Muscle layer of duodenum (tissue), 2 donors: ENCODE measurements at regions not wholly inside any gene's neighbourhood (a gene's known extent, or its start where the extent isn't known, plus 50 kb on each side); places are given as distances from the start of the nearest gene placed in this dataset.

Experiments
- H3K27ac ChIP-seq: one replicate; pipeline ENCODE4 v1.7.0; 2013; ENCODE audit warnings: mild to moderate bottlenecking, low read length
- H3K27me3 ChIP-seq: one replicate; pipeline ENCODE4 v1.7.0; 2013; ENCODE audit warnings: low read depth, mild to moderate bottlenecking, control low read depth, low read length
- H3K36me3 ChIP-seq, 2 donors: one replicate each; pipeline ENCODE4 v1.7.0; 2013; ENCODE audit warnings: low read length in 2 of 2, control low read depth in 1 of 2, mild to moderate bottlenecking in 1 of 2; ENCODE audit not compliant: insufficient read depth in 2 of 2, control insufficient read depth in 1 of 2
- H3K4me1 ChIP-seq, 2 donors: one replicate each; pipeline ENCODE4 v1.7.0; 2013; ENCODE audit warnings: low read length in 2 of 2, mild to moderate bottlenecking in 2 of 2, control low read depth in 1 of 2, moderate library complexity in 1 of 2; ENCODE audit not compliant: insufficient read depth in 2 of 2, control insufficient read depth in 1 of 2
- H3K4me3 ChIP-seq, 2 donors: one replicate each; pipeline ENCODE4 v1.7.0; 2013; ENCODE audit warnings: low read length in 2 of 2, low read depth in 1 of 2, mild to moderate bottlenecking in 1 of 2
- H3K9me3 ChIP-seq, 2 donors: one replicate each; pipeline ENCODE4 v1.7.0; 2013; ENCODE audit warnings: low read length in 2 of 2, control low read depth in 1 of 2, mild to moderate bottlenecking in 1 of 2; ENCODE audit not compliant: control insufficient read depth in 1 of 2
- donor health status: healthy.

DNA sequence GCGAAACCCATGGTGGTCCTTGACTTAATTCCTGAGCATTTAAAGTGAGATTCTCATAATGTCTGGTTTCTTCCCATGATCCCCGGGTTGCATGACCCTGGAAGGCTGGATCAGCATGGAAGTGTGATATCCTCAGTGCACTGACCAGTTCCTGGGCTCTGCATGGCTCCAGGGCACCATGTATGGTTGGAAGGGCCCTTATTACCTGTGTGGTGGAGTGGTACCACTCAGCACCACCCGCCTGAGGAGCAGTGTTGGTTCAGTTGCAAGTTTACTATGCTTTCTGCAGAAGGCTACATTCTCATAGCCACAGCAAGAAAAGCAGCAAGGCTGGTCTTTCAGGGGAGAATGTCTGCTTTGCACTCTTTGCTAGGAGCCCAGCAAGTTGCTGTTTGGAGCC lies 325.7 kb upstream of the MKI67 start:
- H3K36me3 ChIP-seq = no peaks in the 10 kb centered on the region
- no peak overlapping the region for H3K27ac ChIP-seq
- no peaks in the 10 kb centered on the region for H3K27me3 ChIP-seq
- no peaks in the 10 kb centered on the region for H3K9me3 ChIP-seq
- no peak overlapping the region for H3K4me3 ChIP-seq
- no peaks in the 10 kb centered on the region for H3K4me1 ChIP-seq

DNA sequence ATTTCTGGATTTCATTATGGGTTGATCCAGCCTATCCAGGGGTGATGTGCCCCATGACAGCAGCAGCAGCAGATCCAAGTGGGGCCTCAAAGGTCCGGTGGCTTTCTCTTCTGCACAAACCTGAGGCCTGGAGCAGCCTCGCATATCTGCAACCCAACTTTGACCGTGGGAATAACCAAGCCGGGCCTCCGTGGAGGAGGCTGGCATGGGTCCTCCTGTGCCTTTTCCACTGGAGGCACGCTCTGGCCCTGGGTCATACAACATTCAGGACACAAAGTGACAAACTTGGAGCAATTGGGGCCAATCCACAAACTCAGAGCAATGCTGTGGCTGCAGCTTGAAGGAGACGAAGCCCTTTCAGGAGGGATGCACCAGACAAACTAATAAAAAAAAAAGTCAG lies 330.0 kb upstream of the MKI67 start:
- Histone ChIP-seq H3K4me1 (no peaks in the 10 kb centered on the region), H3K27me3 (no peaks in the 10 kb centered on the region), H3K9me3 (peaks cover 0 to 4% of the 10 kb centered on the region in 2 donors), H3K4me3 (no peak overlapping the region), H3K27ac (no peak overlapping the region), H3K36me3 (no peaks in the 10 kb centered on the region)

DNA sequence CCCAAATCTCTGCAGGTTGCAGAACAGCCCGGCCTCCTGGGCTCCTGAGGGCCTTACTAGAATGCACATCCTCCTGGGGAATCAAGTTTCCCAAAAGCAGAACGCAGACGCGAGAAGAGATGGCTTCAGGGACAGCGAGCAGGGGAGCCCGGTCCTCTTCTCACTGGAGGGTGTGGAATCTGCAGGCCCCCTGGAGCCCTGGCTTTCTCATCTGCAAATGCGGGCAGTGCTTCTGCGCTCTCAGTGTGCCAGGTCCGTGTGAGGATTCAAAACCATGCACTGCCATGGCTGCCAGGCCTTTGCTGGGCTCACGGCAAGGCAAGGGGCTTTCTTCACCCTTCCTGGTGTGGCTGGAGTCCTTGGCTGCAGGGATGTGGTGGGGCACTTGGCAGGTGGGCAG lies 330.9 kb upstream of the MKI67 start:
- Histone ChIP-seq H3K9me3 (peaks cover 0 to 4% of the 10 kb centered on the region in 2 donors), H3K27me3 (no peaks in the 10 kb centered on the region), H3K4me1 (no peaks in the 10 kb centered on the region), H3K4me3 (no peak overlapping the region), H3K27ac (no peak overlapping the region), H3K36me3 (no peaks in the 10 kb centered on the region)

DNA sequence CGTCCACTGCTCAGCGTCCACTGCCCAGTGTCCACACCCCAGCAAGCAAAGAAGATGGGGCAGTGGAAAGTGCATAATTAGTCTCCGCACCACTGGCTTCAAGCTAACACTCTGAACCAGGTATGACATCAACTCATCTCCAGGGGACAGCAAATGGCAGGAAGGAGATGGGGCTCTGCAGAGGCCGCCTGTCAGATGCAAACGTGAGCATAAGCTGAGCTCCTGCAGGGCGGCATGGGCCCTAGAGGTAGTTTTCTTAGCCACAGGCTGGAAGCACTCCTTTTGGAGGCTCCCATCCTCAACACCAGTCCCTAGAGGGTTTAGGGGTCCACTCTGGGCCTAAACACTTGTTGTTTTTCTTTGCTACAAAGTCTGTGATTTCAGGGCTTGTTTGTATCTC lies 335.8 kb upstream of the MKI67 start:
- peaks cover 0 to 7% of the 10 kb centered on the region in 2 donors for H3K9me3 ChIP-seq
- H3K27me3 ChIP-seq = no peaks in the 10 kb centered on the region
- H3K27ac ChIP-seq = no peak overlapping the region
- H3K4me1 ChIP-seq = no peaks in the 10 kb centered on the region
- no peak overlapping the region for H3K4me3 ChIP-seq
- H3K36me3 ChIP-seq = no peaks in the 10 kb centered on the region

DNA sequence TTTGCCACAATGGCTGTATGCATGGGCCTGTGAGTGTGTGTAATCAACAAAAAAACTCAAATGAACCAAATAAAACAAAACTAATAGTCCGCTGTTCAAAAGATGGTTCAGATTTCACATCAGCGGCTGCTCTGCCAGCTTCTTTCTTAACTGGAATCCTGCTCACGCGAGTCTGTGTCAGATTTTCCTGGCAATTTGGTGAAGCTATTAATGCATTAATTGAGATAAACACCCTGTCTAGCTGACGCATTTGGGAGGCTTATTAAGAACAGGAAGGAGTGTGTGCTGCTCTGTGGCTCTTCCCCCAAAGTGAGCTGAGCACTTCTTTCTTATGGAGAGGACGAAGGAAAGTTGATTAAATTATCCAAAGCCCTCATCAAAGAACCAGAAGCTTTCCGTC lies 336.6 kb upstream of the MKI67 start:
- H3K9me3 ChIP-seq = peaks cover 0 to 3% of the 10 kb centered on the region in 2 donors
- no peak overlapping the region for H3K4me3 ChIP-seq

DNA sequence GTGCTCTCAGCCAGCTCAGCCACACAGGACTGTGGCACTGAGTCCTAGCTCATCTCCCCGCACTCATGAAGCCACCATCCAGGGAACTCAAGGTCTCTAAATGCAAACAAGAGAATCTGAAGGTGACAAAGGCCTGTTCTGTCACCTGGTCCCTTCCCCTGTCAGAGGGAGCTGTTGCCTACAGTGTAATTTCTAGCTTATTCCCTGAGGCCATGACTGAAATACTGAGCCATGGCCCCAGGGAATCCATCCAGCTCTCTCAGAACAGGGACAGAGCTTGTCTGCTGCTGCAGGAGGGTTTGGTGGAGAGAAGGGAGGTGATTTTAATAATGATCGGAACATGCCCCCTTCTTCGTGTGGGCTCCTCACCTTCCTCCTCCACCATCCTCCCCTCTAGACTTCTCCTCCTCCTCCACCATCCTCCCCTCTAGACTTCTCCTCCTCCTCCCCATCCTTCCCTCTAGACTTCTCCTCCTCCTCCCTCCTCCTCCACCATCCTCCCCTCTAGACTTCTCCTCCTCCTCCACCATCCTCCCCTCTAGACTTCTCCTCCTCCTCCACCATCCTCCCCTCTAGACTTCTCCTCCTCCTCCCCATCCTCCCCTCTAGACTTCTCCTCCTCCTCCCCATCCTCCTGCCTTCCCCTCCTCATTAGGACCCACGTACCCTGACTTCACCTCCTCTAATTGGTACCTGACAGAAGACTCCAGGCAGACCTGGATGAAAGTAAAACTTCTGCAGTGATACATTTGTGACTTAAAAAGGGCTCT lies 338.0 kb upstream of the MKI67 start:
- no peaks in the 10 kb centered on the region for H3K36me3 ChIP-seq
- peaks cover 0 to 3% of the 10 kb centered on the region in 2 donors for H3K9me3 ChIP-seq
- no peak overlapping the region for H3K4me3 ChIP-seq
- H3K27me3 ChIP-seq = no peaks in the 10 kb centered on the region
- no peak overlapping the region for H3K27ac ChIP-seq
- H3K4me1 ChIP-seq = no peaks in the 10 kb centered on the region

More for the DNA sequence above, 336.6 kb upstream of the MKI67 start:
- H3K4me1 ChIP-seq = no peaks in the 10 kb centered on the region
- H3K27me3 ChIP-seq = no peaks in the 10 kb centered on the region
- H3K36me3 ChIP-seq = no peaks in the 10 kb centered on the region
- no peak overlapping the region for H3K27ac ChIP-seq

DNA sequence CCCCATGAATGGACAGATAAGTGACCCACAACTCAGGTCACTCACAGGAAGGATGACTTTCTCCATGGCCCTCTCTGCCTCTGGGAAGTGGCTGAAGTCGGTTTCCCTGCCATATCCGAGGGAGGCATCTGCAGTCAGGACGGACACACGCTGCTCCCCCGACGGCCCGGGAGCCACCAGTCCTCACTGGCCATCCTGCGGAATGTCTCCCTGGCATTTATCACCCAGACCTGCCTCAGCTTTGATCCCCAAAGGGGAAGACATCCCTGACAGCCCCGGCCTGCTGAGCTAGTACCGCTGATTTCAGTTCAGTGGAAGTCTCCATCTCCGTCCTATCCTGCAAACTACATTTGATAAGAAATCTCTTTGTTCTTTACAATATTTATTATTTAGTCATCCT lies 339.5 kb upstream of the MKI67 start:
- Histone ChIP-seq H3K9me3 (peaks cover 0 to 3% of the 10 kb centered on the region in 2 donors), H3K4me1 (no peaks in the 10 kb centered on the region), H3K4me3 (no peak overlapping the region), H3K27me3 (no peaks in the 10 kb centered on the region), H3K36me3 (no peaks in the 10 kb centered on the region), H3K27ac (no peak overlapping the region)

DNA sequence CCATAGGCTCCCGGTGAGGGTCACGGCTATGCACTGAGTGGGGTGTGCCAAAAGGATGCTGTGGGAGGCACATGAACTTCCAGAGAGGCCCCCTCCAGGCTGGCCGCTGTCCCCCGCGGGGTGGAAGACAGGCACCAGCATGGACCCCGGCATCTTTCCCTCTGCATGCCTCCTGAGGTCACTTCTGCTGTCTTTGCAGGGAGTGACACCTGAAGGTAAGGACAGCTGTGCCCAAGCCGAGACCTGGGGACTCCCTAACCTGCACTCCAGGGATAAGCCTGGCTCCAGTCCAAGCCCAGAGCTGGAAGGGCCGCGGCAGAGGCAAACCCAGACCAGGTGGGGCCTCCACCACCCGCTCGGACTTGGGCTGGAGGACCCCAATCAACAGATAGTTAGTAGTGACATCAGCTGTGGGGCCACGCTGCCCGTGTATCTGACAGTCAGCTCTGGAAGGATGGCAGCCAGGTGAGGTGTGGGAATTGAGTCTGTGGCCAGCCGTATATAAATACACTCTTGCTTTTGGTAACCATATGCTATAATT lies 340.7 kb upstream of the MKI67 start:
- Histone ChIP-seq H3K9me3 (peaks cover 0 to 3% of the 10 kb centered on the region in 2 donors), H3K36me3 (no peaks in the 10 kb centered on the region), H3K27me3 (no peaks in the 10 kb centered on the region), H3K4me3 (no peak overlapping the region), H3K27ac (no peak overlapping the region), H3K4me1 (no peaks in the 10 kb centered on the region)

DNA sequence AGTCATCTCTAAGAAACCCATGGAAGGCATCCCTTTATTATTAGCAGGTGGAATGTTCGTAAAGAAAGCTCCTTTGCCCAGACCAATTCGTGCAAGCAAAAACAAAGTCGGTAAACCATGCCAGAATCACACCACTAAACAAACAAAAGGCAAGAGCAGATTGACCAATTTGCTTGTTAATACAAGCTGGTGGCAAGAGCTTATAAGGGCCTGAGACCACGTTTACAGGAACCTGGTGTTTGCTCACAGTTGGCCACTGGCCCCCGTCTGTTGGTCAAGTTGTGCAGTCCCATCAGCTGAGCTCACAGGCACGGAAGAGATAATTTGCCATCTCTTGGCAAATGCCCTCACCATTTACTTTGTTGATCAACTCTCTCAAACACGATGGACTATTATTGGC lies 342.2 kb upstream of the MKI67 start:
- Histone ChIP-seq H3K27ac (no peak overlapping the region), H3K36me3 (no peaks in the 10 kb centered on the region), H3K27me3 (no peaks in the 10 kb centered on the region), H3K4me1 (no peaks in the 10 kb centered on the region), H3K9me3 (peaks cover 0 to 3% of the 10 kb centered on the region in 2 donors), H3K4me3 (no peak overlapping the region)

DNA sequence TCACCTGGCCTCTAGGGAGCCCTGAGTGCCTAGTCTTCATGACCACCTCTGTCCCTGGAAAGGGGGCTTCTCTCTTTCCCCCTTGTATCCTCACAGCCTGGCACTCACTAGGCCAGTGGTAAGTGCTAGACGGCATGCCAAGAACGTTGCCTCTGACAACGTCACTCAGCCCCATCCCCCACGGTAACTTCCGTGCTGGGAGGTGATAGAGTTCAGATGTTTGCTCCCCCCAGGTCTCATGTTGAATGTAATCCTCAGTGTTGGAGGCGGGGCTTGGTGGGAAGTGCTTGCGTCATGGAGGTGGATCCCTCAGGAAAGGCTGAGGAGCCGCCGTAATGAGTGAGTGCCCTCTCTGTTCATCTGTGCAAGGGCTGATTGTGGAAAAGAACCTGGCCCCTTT lies 343.3 kb upstream of the MKI67 start:
- Histone ChIP-seq H3K27me3 (no peaks in the 10 kb centered on the region), H3K27ac (no peak overlapping the region), H3K9me3 (peaks cover 0 to under 1% of the 10 kb centered on the region in 2 donors), H3K4me1 (no peaks in the 10 kb centered on the region), H3K36me3 (no peaks in the 10 kb centered on the region), H3K4me3 (no peak overlapping the region)

DNA sequence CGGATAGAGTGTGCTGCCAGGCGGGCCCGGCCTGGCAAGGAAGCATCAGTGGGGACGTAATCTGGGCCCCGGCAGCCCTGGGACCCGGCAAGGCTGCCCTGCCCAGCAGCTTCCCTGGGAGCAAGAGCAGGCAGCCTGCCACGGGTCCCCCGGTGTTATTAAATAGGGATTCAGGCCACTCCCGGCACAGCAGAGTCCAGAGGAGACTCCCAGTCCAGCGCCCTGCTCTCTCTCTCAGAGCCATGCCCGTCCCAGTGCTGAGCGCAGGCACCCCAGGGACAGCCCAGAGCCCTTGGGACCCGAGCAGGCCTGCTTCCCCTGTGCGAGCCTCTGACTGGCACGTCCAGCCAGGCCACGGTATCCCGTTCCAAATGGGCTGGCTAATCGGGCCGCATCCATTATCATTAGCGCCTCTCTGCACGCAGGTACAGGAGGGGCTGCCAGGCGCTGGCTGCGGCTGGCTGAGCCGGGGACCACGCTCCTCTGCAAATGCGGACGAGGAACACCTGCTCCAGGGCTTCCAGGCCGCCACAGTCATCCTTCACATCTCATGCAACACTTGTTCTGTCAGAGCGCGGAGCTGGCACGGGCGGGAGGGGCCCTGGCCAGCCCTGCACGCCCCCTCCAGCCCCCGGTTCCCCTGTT lies 344.2 kb upstream of the MKI67 start:
- Histone ChIP-seq H3K27me3 (no peaks in the 10 kb centered on the region), H3K4me3 (no peak overlapping the region), H3K36me3 (no peaks in the 10 kb centered on the region), H3K4me1 (no peaks in the 10 kb centered on the region), H3K9me3 (no peaks in the 10 kb centered on the region), H3K27ac (no peak overlapping the region)
